ENCODE measurements at regions not wholly inside any gene's neighbourhood (a gene's known extent, or its start where the extent isn't known, plus 50 kb on each side); places are given as distances from the start of the nearest gene placed in this dataset.

DNA sequence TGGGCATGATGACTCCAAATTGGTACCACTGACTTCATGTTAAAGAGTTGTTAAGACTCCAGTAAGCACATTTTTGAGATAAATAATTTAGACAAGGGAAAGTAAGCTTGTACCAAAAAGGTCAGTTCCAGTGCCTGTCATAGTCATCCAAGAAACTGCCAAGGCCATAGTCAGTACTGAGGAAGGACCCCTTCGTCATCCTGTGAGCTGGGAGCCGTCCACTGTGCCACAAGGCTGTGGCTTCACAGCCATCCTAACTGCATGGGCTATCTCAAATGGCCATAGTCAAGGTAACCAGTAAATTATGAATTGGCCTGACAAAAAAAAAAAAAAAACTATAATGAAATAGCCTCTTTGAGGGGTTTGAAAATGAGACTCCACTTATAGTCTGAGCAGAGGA, 207.2 kb downstream of the C7orf25 start:
- TF ChIP-seq, protein P1, sequence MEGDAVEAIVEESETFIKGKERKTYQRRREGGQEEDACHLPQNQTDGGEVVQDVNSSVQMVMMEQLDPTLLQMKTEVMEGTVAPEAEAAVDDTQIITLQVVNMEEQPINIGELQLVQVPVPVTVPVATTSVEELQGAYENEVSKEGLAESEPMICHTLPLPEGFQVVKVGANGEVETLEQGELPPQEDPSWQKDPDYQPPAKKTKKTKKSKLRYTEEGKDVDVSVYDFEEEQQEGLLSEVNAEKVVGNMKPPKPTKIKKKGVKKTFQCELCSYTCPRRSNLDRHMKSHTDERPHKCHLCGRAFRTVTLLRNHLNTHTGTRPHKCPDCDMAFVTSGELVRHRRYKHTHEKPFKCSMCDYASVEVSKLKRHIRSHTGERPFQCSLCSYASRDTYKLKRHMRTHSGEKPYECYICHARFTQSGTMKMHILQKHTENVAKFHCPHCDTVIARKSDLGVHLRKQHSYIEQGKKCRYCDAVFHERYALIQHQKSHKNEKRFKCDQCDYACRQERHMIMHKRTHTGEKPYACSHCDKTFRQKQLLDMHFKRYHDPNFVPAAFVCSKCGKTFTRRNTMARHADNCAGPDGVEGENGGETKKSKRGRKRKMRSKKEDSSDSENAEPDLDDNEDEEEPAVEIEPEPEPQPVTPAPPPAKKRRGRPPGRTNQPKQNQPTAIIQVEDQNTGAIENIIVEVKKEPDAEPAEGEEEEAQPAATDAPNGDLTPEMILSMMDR (IDR thresholded peaks at IDR 0.05; ENCODE audit: low read depth, low read length) = no peak
- no peak for TF ChIP-seq EZH2phosphoT487 (IDR thresholded peaks at IDR 0.05; ENCODE audit: low read depth)
